ENCODE measurements at regions not wholly inside any gene's neighbourhood (a gene's known extent, or its start where the extent isn't known, plus 50 kb on each side); places are given as distances from the start of the nearest gene placed in this dataset.
"Not testable (repeated sequence)": the region's sequence is repeated elsewhere in the genome, so short reads cannot be mapped to it uniquely, and the experiment has no call there.

DNA sequence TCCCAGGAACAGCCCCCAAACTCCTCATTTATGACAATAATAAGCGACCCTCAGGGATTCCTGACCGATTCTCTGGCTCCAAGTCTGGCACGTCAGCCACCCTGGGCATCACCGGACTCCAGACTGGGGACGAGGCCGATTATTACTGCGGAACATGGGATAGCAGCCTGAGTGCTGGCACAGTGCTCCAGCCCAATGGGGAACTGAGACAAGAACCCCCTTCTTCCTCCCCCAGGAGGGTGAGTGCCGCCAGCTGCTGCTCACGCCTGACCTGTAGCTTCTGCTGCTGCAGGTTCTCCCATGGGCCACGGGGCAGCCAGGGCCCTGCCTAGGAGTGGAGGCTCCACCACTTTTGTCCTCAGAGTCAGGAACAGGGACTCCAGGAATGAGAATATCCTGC lies 78.2 kb downstream of the VPREB1 start:
- TF ChIP-seq, protein P1, sequence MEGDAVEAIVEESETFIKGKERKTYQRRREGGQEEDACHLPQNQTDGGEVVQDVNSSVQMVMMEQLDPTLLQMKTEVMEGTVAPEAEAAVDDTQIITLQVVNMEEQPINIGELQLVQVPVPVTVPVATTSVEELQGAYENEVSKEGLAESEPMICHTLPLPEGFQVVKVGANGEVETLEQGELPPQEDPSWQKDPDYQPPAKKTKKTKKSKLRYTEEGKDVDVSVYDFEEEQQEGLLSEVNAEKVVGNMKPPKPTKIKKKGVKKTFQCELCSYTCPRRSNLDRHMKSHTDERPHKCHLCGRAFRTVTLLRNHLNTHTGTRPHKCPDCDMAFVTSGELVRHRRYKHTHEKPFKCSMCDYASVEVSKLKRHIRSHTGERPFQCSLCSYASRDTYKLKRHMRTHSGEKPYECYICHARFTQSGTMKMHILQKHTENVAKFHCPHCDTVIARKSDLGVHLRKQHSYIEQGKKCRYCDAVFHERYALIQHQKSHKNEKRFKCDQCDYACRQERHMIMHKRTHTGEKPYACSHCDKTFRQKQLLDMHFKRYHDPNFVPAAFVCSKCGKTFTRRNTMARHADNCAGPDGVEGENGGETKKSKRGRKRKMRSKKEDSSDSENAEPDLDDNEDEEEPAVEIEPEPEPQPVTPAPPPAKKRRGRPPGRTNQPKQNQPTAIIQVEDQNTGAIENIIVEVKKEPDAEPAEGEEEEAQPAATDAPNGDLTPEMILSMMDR (IDR thresholded peaks at IDR 0.05; ENCODE audit: insufficient read depth, low read depth, low read length, missing control alignments): no peak
- DNase-seq (ENCODE audit: low read depth): no peak
- H3K4me3 ChIP-seq (ENCODE audit: low read length): no peak overlapping the region

DNA sequence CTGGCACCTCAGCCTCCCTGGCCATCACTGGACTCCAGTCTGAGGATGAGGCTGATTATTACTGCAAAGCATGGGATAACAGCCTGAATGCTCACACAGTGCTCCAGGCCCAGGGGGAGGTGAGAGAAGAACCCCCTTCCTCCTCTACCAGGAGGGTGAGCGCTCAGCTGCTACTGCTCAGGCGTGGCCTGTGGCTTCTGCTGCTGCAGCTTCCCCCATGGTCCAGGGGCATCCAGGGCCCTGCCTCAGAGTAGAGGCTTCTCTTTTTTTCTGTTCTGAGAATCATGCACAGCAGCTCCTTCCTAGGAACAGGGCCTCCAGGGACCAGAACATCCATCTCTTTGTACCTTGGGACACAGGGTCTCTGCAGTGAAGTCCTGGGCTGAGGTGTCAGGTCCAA lies 83.1 kb downstream of the VPREB1 start:
- H3K4me3 ChIP-seq (ENCODE audit: low read length): no peak overlapping the region
- DNase-seq (ENCODE audit: low read depth): no peak
- TF ChIP-seq, protein P1 (IDR thresholded peaks at IDR 0.05; ENCODE audit: insufficient read depth, low read depth, low read length, missing control alignments): no peak

DNA sequence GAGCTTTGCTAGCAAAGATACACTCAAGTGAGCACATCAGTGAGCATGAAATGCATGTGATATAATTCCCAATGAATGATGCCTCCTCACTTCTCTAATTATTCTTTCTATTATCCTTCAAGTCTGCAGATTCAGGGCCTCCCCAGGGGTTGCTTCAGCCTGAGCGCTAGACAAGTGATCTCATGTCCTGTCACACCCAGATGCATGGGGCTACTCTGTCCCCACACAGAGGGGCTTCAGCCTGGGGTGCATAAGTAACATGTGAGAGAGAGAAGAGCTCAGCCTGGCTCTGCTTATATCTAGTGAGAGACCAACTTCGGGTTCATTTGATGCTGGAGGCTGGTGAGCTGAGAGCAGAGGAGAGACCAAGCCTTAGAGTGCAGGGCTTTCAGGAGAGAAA lies 85.2 kb downstream of the VPREB1 start:
- no peak for DNase-seq (ENCODE audit: low read depth)
- TF ChIP-seq, protein P1 (IDR thresholded peaks at IDR 0.05; ENCODE audit: insufficient read depth, low read depth, low read length, missing control alignments): no peak
- no peak overlapping the region for H3K4me3 ChIP-seq (ENCODE audit: low read length)

DNA sequence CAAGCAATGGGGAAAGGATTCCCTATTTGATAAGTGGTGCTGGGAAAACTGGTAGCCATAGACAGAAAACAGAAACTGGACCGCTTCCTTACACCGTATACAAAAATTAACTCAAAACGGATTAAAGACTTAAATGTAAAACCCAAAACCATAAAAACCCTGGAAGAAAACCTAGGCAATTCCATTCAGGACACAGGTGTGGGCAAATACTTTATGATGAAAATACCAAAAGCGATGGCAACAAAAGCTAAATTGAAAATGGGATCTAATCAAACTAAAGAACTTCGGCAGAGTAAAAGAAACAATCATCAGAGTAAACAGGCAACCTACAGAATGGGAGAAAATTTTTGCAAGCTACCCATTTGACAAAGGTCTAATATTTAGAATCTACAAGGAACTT lies 91.1 kb downstream of the VPREB1 start:
- not testable (repeated sequence) for DNase-seq (ENCODE audit: low read depth); H3K4me3 ChIP-seq (ENCODE audit: low read length)

DNA sequence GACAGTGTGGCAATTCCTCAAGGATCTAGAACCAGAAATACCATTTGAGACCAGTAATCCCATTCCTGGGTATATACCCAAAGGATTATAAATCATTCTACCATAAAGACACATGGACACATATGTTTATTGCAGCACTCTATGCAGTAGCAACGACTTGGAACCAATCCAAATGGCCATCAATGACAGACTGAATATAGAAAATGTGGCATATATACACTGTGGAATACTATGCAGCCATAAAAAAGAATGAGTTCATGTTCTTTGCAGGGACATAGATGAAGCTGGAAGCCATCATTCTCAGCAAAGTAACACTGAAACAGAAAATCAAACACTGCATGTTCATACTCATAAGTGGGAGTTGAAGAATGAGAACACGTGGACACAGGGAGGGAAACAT lies 91.7 kb downstream of the VPREB1 start:
- not testable (repeated sequence) for H3K4me3 ChIP-seq (ENCODE audit: low read length); DNase-seq (ENCODE audit: low read depth)

DNA sequence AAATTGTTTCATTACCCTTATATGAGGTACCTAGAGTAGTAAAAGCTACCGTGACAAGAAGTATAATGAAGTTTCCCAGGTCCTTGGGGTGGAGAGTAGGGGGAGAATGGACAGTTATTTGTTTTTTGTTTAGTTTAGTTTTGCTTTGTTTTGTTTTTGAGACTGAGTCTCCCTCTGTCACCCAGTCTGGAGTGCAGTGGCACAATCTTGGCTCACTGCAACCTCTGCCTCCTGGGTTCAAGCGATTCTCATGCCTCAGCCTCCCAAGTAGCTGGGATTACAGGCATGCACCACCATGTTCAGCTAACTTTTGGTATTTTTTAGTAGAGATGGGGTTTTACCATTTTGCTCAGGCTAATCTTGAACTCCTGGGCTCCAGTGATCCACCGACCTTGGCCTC lies 94.2 kb downstream of the VPREB1 start:
- not testable (repeated sequence) for H3K4me3 ChIP-seq (ENCODE audit: low read length); DNase-seq (ENCODE audit: low read depth)

DNA sequence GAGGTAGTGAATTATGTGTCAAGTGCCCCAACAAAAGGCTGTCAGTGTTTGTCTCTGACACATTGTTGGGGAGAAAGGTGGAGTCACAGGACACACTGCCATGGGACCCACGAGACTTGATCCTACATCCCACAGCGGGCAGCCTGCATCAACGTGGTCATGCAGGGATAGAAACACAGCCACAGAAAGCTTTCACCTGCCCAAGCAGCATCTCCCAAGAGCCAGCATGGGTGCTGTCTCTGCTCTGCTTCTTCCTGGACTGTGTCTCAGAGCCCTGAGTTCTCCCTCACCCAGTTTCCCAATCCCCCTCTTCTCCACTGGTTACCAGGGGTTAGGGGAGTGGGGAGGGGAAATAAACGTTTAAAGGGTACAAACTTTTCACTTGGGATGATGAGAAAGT lies 97.2 kb downstream of the VPREB1 start:
- TF ChIP-seq, protein P1 (IDR thresholded peaks at IDR 0.05; ENCODE audit: insufficient read depth, low read depth, low read length, missing control alignments): no peak
- H3K4me3 ChIP-seq (ENCODE audit: low read length): no peak overlapping the region
- no peak for DNase-seq (ENCODE audit: low read depth)

DNA sequence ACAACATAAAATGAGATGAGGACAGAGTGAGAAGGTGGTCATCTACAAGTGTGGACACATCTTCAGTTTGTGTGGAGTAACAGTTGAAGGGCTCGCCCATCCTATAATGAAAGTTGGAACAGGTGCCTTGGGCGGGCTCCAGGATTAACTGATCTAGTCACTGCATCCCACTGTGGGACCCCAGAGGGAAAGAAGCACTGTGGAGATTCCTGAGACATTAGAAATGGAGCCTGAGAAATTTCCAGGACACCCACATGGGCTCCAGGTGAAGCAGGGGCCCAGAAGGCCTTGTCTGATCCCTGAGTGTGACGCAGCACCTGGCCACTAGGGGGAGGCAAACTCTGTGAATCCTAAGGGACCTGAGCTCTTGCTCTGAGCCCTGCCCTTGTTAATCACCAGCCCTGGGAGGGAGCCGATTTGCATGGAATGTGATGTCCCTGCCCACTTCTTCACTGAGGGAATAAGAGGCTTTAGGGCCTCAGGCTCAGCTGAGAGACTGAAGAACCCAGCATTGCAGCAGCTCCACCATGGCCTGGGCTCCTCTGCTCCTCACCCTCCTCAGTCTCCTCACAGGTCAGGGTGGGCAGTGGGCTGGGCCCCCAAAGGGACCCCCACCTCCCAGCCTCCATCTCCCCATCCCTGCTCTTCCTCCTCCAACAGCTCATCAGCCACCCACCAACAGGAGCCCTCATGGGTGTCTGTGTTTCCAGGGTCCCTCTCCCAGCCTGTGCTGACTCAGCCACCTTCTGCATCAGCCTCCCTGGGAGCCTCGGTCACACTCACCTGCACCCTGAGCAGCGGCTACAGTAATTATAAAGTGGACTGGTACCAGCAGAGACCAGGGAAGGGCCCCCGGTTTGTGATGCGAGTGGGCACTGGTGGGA lies 98.4 kb downstream of the VPREB1 start:
- TF ChIP-seq, protein P1 (IDR thresholded peaks at IDR 0.05; ENCODE audit: insufficient read depth, low read depth, low read length, missing control alignments): peak; percentile 97
- peak; percentile 94 for DNase-seq (ENCODE audit: low read depth)
- H3K4me3 ChIP-seq (ENCODE audit: low read length): no peak overlapping the region
